HEK293 (cell line): ENCODE measurements at regions not wholly inside any gene's neighbourhood (a gene's known extent, or its start where the extent isn't known, plus 50 kb on each side); places are given as distances from the start of the nearest gene placed in this dataset.

Experiments
- CTCF ChIA-PET: fragments of 350-600 bp; formaldehyde crosslinking; extraction: SDS; loops from one replicate; lab custom pipeline; 2021; ENCODE audit warnings: antibody characterized with exemption; lab: Yijun Ruan, JAX
- POLR2A ChIA-PET: fragments of 300-600 bp; formaldehyde crosslinking; extraction: SDS; loops from one replicate; lab custom pipeline; 2020; ENCODE audit warnings: antibody characterized with exemption, inconsistent platforms; lab: Yijun Ruan, JAX
- H3K27ac ChIP-seq: fragments of 200-500 bp; sonication (Bioruptor generic); 2 replicates; pipeline ENCODE4 v1.5.1; 2014; ENCODE audit warnings: low read depth, low read length, control low read depth, inconsistent platforms; ENCODE audit errors: extremely low read depth
- H3K36me3 ChIP-seq, 2 experiments: fragments of 200-500 bp in 1 of 2; sonication (Bioruptor generic) in 1 of 2; 1 replicate in 1 of 2; 2 replicates in 1 of 2; pipeline ENCODE4 v1.5.1; 2014 to 2017; ENCODE audit warnings: inconsistent platforms in 2 of 2, low read length in 2 of 2; ENCODE audit not compliant: control insufficient read depth in 2 of 2, insufficient read depth in 1 of 2
- H3K4me1 ChIP-seq: fragments of 200-500 bp; sonication (Bioruptor generic); 2 replicates; pipeline ENCODE4 v1.5.1; 2014; ENCODE audit warnings: mild to moderate bottlenecking, low read length, inconsistent platforms; ENCODE audit not compliant: control insufficient read depth, insufficient read depth
- H3K4me3 ChIP-seq: 2 replicates; pipeline ENCODE4 v1.5.1; 2011; ENCODE audit warnings: low read depth, mild to moderate bottlenecking, control low read depth, low read length, moderate library complexity
- H3K9me3 ChIP-seq: fragments of 200-500 bp; sonication (Bioruptor generic); 2 replicates; pipeline ENCODE4 v1.5.1; 2014; ENCODE audit warnings: low read depth, low read length, inconsistent platforms; ENCODE audit not compliant: control insufficient read depth, insufficient read depth
- FEZF1 ChIP-seq: fragments of 450-650 bp; formaldehyde crosslinking; IDR thresholded peaks from 2 replicates; pipeline ENCODE4 v1.5.1; 2016; ENCODE audit warnings: missing biosample characterization, missing genetic modification characterization
- GLIS1 ChIP-seq: fragments of 450-650 bp; formaldehyde crosslinking; IDR thresholded peaks from 2 replicates; pipeline ENCODE4 v1.5.1; 2016; ENCODE audit warnings: missing biosample characterization, missing genetic modification characterization
- HOXC10 ChIP-seq: sonication (generic); formaldehyde crosslinking; IDR thresholded peaks from 2 replicates; pipeline ENCODE4 v1.8.1; 2023; ENCODE audit warnings: mild to moderate bottlenecking, missing genetic modification reagents
- KLF10 ChIP-seq: fragments of 450-650 bp; IDR thresholded peaks from 2 replicates; pipeline ENCODE4 v1.5.1; 2018; ENCODE audit warnings: missing biosample characterization, mild to moderate bottlenecking, missing genetic modification characterization
- MZF1 ChIP-seq: fragments of 450-650 bp; formaldehyde crosslinking; IDR thresholded peaks from 2 replicates; pipeline ENCODE4 v1.5.1; 2017; ENCODE audit warnings: missing biosample characterization, missing genetic modification characterization, borderline replicate concordance
- OVOL3 ChIP-seq: fragments of 450-650 bp; formaldehyde crosslinking; IDR thresholded peaks from 2 replicates; pipeline ENCODE4 v1.5.1; 2016; ENCODE audit warnings: missing biosample characterization, missing genetic modification characterization
- SCRT1 ChIP-seq: fragments of 450-650 bp; formaldehyde crosslinking; IDR thresholded peaks from 2 replicates; pipeline ENCODE4 v1.5.1; 2016; ENCODE audit warnings: missing biosample characterization, missing genetic modification characterization, borderline replicate concordance
- TCF7L2 ChIP-seq: IDR thresholded peaks from 2 replicates; pipeline ENCODE4 v1.6.1; 2011; ENCODE audit warnings: low read depth, mild to moderate bottlenecking, inconsistent platforms, low read length, moderate library complexity, borderline replicate concordance
- ZBTB20 ChIP-seq: fragments of 450-650 bp; formaldehyde crosslinking; IDR thresholded peaks from 2 replicates; pipeline ENCODE4 v1.5.1; 2016; ENCODE audit warnings: missing biosample characterization, missing genetic modification characterization
- ZNF114 ChIP-seq: fragments of 450-650 bp; formaldehyde crosslinking; IDR thresholded peaks from 2 replicates; pipeline ENCODE4 v1.5.0; 2017; ENCODE audit warnings: missing biosample characterization, missing genetic modification characterization
- ZNF140 ChIP-seq: fragments of 450-650 bp; formaldehyde crosslinking; IDR thresholded peaks from 2 replicates; pipeline ENCODE4 v1.5.1; 2016; ENCODE audit warnings: missing biosample characterization, missing genetic modification characterization
- ZNF175 ChIP-seq: fragments of 450-650 bp; formaldehyde crosslinking; IDR thresholded peaks from 2 replicates; pipeline ENCODE4 v1.5.1; 2016; ENCODE audit warnings: missing biosample characterization, missing genetic modification characterization
- ZNF202 ChIP-seq: fragments of 450-650 bp; formaldehyde crosslinking; IDR thresholded peaks from 2 replicates; pipeline ENCODE4 v1.5.1; 2016; ENCODE audit warnings: missing biosample characterization, missing genetic modification characterization, borderline replicate concordance
- ZNF302 ChIP-seq: fragments of 450-650 bp; formaldehyde crosslinking; IDR thresholded peaks from 2 replicates; pipeline ENCODE4 v1.5.1; 2016; ENCODE audit warnings: missing biosample characterization, missing genetic modification characterization, low read depth
- ZNF416 ChIP-seq: fragments of 450-650 bp; formaldehyde crosslinking; IDR thresholded peaks from 2 replicates; pipeline ENCODE4 v1.5.1; 2016; ENCODE audit warnings: missing biosample characterization, missing genetic modification characterization
- ZNF423 ChIP-seq: fragments of 450-650 bp; formaldehyde crosslinking; IDR thresholded peaks from 2 replicates; pipeline ENCODE4 v1.5.1; 2016; ENCODE audit warnings: missing biosample characterization, missing genetic modification characterization
- ZNF426 ChIP-seq: fragments of 450-650 bp; formaldehyde crosslinking; IDR thresholded peaks from 2 replicates; pipeline ENCODE4 v1.5.1; 2017; ENCODE audit warnings: missing biosample characterization, missing genetic modification characterization, mild to moderate bottlenecking, inconsistent platforms, moderate library complexity
- ZNF501 ChIP-seq: fragments of 450-650 bp; formaldehyde crosslinking; IDR thresholded peaks from 2 replicates; pipeline ENCODE4 v1.5.1; 2016; ENCODE audit warnings: missing biosample characterization, missing genetic modification characterization
- ZNF510 ChIP-seq: fragments of 450-650 bp; formaldehyde crosslinking; IDR thresholded peaks from 2 replicates; pipeline ENCODE4 v1.5.1; 2018; ENCODE audit warnings: mild to moderate bottlenecking, missing genetic modification characterization, missing biosample characterization; ENCODE audit not compliant: insufficient replicate concordance
- ZNF549 ChIP-seq: fragments of 450-650 bp; IDR thresholded peaks from 2 replicates; pipeline ENCODE4 v1.5.1; 2018; ENCODE audit warnings: missing biosample characterization, missing genetic modification characterization, mild to moderate bottlenecking, inconsistent platforms, moderate library complexity
- ZNF558 ChIP-seq: fragments of 450-650 bp; formaldehyde crosslinking; IDR thresholded peaks from 2 replicates; pipeline ENCODE4 v1.5.1; 2016; ENCODE audit warnings: missing biosample characterization, missing genetic modification characterization
- ZNF623 ChIP-seq: fragments of 450-650 bp; formaldehyde crosslinking; IDR thresholded peaks from 2 replicates; pipeline ENCODE4 v1.5.1; 2016; ENCODE audit warnings: missing biosample characterization, missing genetic modification characterization
- ZNF677 ChIP-seq: fragments of 450-650 bp; IDR thresholded peaks from 2 replicates; pipeline ENCODE4 v1.5.0; 2018; ENCODE audit warnings: missing biosample characterization, mild to moderate bottlenecking, missing genetic modification characterization, moderate library complexity
- ZNF777 ChIP-seq: fragments of 450-650 bp; formaldehyde crosslinking; IDR thresholded peaks from 2 replicates; pipeline ENCODE4 v1.5.1; 2017; ENCODE audit warnings: missing biosample characterization, missing genetic modification characterization, borderline replicate concordance
- TF ChIP-seq, protein P1 (sequence below): fragments of 450-650 bp; formaldehyde crosslinking; IDR thresholded peaks from 2 replicates; pipeline ENCODE4 v1.5.1; 2017; ENCODE audit warnings: missing biosample characterization, missing genetic modification characterization
- TF ChIP-seq, protein P2 (sequence below): fragments of 450-650 bp; formaldehyde crosslinking; IDR thresholded peaks from 2 replicates; pipeline ENCODE4 v1.5.0; 2017; ENCODE audit warnings: missing biosample characterization, missing genetic modification characterization, borderline replicate concordance

DNA sequence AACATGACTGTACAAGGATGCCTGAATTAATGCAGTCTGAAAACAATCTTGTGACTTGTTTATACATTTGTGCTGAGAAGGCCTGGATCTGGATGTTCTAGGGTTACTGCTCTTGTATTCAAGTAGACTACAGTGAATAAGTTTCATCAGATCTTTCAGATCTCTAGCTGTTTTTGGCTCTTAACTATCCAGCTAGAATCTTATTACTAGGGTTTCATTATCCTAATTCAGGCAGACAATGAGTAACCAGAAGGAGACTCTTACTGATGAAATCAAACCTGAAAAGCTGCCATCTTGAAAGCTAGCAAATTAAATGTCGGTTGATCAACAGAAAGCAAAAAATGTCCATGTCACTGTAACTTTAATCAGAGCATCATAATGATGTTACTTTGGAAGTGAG is 112.5 kb upstream of the KCNK2 start:
- H3K4me3 ChIP-seq: no peak overlapping the region
- H3K36me3 ChIP-seq: no peaks in the 10 kb centered on the region
- no peaks in the 10 kb centered on the region for H3K9me3 ChIP-seq
- ChIA-PET POLR2A (no interaction called here), CTCF (no interaction called here)
- H3K4me1 ChIP-seq: no peaks in the 10 kb centered on the region
- TF ChIP-seq SCRT1 (tag by site-specific recombination) (no peak), ZNF423 (no peak), HOXC10 (CRISPR knock-in tag) (no peak), ZNF426 (tag by site-specific recombination) (no peak), ZNF302 (tag by site-specific recombination) (no peak), ZNF549 (no peak), ZNF510 (tag by site-specific recombination) (no peak), GLIS1 (no peak)
- TF ChIP-seq, all 188 proteins: peak for 0
- H3K27ac ChIP-seq: no peak overlapping the region

DNA sequence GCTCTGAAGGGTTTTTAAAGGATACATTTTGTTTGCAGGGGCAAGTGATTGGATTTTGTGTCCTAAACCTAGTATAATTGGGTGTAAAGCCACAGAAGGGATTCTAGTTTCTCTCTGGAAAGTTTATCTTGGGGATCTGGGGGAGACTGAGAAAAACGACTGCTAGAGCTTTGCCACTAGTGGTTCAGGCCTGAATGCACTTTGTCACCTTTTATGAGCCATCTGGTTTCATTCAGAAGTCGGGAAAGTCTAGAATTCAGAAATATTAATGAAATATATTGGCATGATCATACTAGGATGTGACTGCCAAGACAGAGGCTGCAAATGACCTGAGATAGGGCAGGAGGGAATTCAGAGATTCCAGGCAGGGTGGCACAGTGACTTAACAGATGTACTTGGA is 111.5 kb upstream of the KCNK2 start:
- Histone ChIP-seq H3K4me3 (no peak overlapping the region), H3K36me3 (no peaks in the 10 kb centered on the region), H3K4me1 (no peaks in the 10 kb centered on the region), H3K9me3 (no peaks in the 10 kb centered on the region), H3K27ac (no peak overlapping the region)
- CTCF ChIA-PET: interaction anchor here (0.6 kb wide), 1 partner anchor 33 kb away, joined by 3 read pairs; no protein-coding TSS in a partner anchor
- POLR2A ChIA-PET: no interaction called here
- TF ChIP-seq ZBTB20: no peak
- TF ChIP-seq ZNF777: no peak
- TF ChIP-seq ZNF175 (tag by site-specific recombination): no peak
- TF ChIP-seq OVOL3 (tag by site-specific recombination): no peak

- Histone ChIP-seq H3K4me3 (no peak overlapping the region), H3K4me1 (no peaks in the 10 kb centered on the region), H3K27ac (no peak overlapping the region), H3K36me3 (no peaks in the 10 kb centered on the region), H3K9me3 (no peaks in the 10 kb centered on the region)
- POLR2A ChIA-PET: no interaction called here
- TF ChIP-seq KLF10 (tag by site-specific recombination) (no peak), ZNF501 (tag by site-specific recombination) (no peak), ZNF114 (tag by site-specific recombination) (no peak), ZNF623 (tag by site-specific recombination) (no peak), ZNF677 (tag by site-specific recombination) (no peak), TCF7L2 (no peak), ZNF510 (tag by site-specific recombination) (no peak), ZNF140 (tag by site-specific recombination) (no peak), ZNF558 (tag by site-specific recombination) (no peak), FEZF1 (tag by site-specific recombination) (no peak), OVOL3 (tag by site-specific recombination) (no peak), ZNF202 (tag by site-specific recombination) (no peak), ZNF302 (tag by site-specific recombination) (no peak), MZF1 (no peak), ZNF416 (tag by site-specific recombination) (no peak)
- TF ChIP-seq, protein P1, sequence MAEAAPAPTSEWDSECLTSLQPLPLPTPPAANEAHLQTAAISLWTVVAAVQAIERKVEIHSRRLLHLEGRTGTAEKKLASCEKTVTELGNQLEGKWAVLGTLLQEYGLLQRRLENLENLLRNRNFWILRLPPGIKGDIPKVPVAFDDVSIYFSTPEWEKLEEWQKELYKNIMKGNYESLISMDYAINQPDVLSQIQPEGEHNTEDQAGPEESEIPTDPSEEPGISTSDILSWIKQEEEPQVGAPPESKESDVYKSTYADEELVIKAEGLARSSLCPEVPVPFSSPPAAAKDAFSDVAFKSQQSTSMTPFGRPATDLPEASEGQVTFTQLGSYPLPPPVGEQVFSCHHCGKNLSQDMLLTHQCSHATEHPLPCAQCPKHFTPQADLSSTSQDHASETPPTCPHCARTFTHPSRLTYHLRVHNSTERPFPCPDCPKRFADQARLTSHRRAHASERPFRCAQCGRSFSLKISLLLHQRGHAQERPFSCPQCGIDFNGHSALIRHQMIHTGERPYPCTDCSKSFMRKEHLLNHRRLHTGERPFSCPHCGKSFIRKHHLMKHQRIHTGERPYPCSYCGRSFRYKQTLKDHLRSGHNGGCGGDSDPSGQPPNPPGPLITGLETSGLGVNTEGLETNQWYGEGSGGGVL (tag by site-specific recombination): no peak
- TF ChIP-seq, protein P2, sequence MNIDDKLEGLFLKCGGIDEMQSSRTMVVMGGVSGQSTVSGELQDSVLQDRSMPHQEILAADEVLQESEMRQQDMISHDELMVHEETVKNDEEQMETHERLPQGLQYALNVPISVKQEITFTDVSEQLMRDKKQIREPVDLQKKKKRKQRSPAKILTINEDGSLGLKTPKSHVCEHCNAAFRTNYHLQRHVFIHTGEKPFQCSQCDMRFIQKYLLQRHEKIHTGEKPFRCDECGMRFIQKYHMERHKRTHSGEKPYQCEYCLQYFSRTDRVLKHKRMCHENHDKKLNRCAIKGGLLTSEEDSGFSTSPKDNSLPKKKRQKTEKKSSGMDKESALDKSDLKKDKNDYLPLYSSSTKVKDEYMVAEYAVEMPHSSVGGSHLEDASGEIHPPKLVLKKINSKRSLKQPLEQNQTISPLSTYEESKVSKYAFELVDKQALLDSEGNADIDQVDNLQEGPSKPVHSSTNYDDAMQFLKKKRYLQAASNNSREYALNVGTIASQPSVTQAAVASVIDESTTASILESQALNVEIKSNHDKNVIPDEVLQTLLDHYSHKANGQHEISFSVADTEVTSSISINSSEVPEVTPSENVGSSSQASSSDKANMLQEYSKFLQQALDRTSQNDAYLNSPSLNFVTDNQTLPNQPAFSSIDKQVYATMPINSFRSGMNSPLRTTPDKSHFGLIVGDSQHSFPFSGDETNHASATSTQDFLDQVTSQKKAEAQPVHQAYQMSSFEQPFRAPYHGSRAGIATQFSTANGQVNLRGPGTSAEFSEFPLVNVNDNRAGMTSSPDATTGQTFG (tag by site-specific recombination): no peak
- CTCF ChIA-PET: no interaction called here
Measured at GRCh38 chr1:214974002-214974401, 108.5 kb upstream of the KCNK2 start.
